ENCODE measurements at regions not wholly inside any gene's neighbourhood (a gene's known extent, or its start where the extent isn't known, plus 50 kb on each side); places are given as distances from the start of the nearest gene placed in this dataset.

DNA sequence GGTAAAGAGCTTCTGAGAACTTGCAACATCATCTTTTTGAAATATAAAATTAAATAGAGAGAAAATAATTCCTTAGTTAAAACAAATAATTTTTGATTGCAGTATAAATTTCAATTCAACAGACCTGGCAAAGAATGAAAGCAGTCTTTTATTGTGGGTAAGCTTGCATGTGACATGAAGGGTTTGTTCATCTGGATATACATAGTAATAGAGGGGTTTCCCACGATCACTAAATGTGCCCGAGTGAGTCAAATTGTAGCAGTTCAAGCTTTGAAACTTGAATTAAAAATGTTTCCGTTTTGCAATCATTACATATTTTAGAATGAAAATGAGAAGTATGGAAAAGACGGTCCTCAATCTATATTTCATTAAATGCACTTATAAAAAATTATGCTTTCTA is 658.4 kb upstream of the MBL2 start:
- Mint-ChIP-seq H3K4me3 (ENCODE audit: unreplicated experiment) (no peak overlapping the region), H3K27ac (ENCODE audit: unreplicated experiment) (no peak overlapping the region), H3K4me1 (ENCODE audit: unreplicated experiment) (no peaks in the 10 kb centered on the region), H3K27me3 (ENCODE audit: unreplicated experiment) (no peaks in the 10 kb centered on the region), H3K36me3 (ENCODE audit: low read depth, unreplicated experiment) (no peaks in the 10 kb centered on the region), H3K9me3 (ENCODE audit: unreplicated experiment) (no peaks in the 10 kb centered on the region)
- DNase-seq (ENCODE audit: low spot score), result no peak
- TF ChIP-seq, protein P1, sequence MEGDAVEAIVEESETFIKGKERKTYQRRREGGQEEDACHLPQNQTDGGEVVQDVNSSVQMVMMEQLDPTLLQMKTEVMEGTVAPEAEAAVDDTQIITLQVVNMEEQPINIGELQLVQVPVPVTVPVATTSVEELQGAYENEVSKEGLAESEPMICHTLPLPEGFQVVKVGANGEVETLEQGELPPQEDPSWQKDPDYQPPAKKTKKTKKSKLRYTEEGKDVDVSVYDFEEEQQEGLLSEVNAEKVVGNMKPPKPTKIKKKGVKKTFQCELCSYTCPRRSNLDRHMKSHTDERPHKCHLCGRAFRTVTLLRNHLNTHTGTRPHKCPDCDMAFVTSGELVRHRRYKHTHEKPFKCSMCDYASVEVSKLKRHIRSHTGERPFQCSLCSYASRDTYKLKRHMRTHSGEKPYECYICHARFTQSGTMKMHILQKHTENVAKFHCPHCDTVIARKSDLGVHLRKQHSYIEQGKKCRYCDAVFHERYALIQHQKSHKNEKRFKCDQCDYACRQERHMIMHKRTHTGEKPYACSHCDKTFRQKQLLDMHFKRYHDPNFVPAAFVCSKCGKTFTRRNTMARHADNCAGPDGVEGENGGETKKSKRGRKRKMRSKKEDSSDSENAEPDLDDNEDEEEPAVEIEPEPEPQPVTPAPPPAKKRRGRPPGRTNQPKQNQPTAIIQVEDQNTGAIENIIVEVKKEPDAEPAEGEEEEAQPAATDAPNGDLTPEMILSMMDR (IDR thresholded peaks at IDR 0.05; ENCODE audit: unreplicated experiment), result no peak

DNA sequence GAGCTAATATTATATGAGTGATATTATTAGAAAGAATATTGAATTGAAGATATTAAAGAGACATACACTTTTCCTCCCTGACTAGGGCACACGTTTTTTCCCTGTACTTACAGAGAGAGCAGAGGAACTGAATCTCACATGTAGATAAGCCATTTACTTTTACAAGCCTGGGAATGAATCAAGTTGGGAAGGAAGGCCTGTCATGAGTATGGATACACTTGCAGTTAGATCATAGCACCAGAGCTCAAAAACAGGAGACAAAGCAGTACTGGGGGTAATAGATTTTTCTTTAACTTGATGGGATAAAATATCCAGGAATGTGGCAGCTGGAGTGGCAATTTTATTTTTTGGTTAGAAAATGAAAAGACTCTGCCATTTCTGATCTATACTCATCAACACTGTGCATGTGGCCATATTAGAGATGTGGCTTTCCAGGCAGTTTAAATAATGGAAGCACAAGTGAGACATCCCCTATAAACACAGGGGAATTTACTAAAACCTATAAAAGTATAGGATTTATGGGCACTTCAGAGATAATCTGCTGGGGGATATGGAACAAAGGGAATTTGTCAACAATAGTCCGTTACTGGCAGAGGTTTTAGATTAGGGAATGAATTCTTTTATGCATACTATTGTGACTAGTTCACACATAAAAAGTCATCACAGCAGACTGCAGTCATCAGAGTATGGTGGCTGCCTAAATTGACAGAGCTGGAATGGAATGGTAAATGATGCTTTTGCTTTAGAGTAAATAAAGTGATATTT is 657.7 kb upstream of the MBL2 start:
- no peak overlapping the region for H3K27ac Mint-ChIP-seq (ENCODE audit: unreplicated experiment)

DNA sequence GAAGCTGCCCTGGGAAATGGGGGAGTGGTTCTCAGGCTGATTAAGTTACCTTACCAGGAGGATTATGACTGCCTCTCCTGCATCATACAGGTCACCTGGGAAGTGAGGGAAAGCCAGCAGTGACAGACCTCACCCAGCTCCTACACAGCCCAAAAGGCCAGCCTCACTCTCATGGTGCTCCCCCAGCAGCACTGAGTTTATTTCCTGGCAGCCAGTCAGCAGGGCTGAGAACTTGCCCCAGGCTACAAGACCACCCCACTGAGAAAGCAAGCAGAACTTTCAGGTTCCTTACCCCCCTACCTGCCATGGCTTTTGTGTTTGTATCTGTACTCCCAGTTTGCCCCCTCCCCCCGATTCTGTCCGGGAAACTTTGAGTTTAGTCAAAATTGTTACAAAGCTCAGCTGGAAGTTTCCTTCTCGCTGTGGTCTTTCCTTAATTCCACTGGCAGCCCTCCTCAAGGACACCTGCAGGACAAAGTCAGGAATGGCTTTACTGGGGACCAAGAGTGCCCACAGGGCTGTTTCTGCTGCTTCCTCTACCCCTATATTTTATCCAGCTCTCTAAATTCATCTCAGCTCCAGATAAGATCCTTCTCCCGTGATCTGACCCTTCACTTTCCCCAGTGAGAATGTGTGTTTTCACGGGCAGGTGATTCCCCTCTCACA is 649.8 kb upstream of the MBL2 start:
- H3K4me1 Mint-ChIP-seq (ENCODE audit: unreplicated experiment), result no peaks in the 10 kb centered on the region
- TF ChIP-seq, protein P1 (IDR thresholded peaks at IDR 0.05; ENCODE audit: unreplicated experiment), result no peak
- H3K27me3 Mint-ChIP-seq (ENCODE audit: unreplicated experiment), result no peaks in the 10 kb centered on the region
- no peak overlapping the region for H3K4me3 Mint-ChIP-seq (ENCODE audit: unreplicated experiment)
- DNase-seq (ENCODE audit: low spot score), result no peak
- H3K27ac Mint-ChIP-seq (ENCODE audit: unreplicated experiment), result no peak overlapping the region
- H3K36me3 Mint-ChIP-seq (ENCODE audit: low read depth, unreplicated experiment), result no peaks in the 10 kb centered on the region
- no peaks in the 10 kb centered on the region for H3K9me3 Mint-ChIP-seq (ENCODE audit: unreplicated experiment)

More for the DNA sequence above, 657.7 kb upstream of the MBL2 start:
- no peak for DNase-seq (ENCODE audit: low spot score)
- TF ChIP-seq, protein P1 (IDR thresholded peaks at IDR 0.05; ENCODE audit: unreplicated experiment), result no peak
- H3K4me3 Mint-ChIP-seq (ENCODE audit: unreplicated experiment), result no peak overlapping the region
- H3K9me3 Mint-ChIP-seq (ENCODE audit: unreplicated experiment), result no peaks in the 10 kb centered on the region
- H3K4me1 Mint-ChIP-seq (ENCODE audit: unreplicated experiment), result no peaks in the 10 kb centered on the region
- H3K36me3 Mint-ChIP-seq (ENCODE audit: low read depth, unreplicated experiment), result no peaks in the 10 kb centered on the region
- H3K27me3 Mint-ChIP-seq (ENCODE audit: unreplicated experiment), result no peaks in the 10 kb centered on the region

DNA sequence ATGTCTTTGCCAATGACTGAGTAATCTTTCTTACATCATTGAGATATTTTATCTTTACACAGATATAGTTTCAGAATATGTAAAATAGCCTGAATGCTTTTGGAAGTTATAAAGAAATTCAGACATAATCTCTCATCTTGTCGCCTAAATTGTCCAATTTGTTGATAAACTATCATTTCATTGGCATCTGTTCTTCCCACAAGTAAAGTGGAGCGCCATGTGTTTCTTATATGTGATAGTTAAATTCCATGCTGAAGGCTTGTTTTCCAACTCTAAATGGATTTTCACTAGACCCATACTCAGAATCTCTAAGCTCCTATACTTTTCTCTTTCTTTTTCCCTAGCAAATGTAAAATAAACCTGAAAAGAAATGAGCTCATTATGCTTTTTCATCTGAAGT is 640.1 kb upstream of the MBL2 start:
- Mint-ChIP-seq H3K27ac (ENCODE audit: unreplicated experiment) (no peak overlapping the region), H3K27me3 (ENCODE audit: unreplicated experiment) (peaks cover 2% of the 10 kb centered on the region), H3K4me1 (ENCODE audit: unreplicated experiment) (no peaks in the 10 kb centered on the region), H3K4me3 (ENCODE audit: unreplicated experiment) (no peak overlapping the region), H3K9me3 (ENCODE audit: unreplicated experiment) (peaks cover 5% of the 10 kb centered on the region), H3K36me3 (ENCODE audit: low read depth, unreplicated experiment) (no peaks in the 10 kb centered on the region)
- TF ChIP-seq, protein P1 (IDR thresholded peaks at IDR 0.05; ENCODE audit: unreplicated experiment), result no peak
- DNase-seq (ENCODE audit: low spot score), result no peak

DNA sequence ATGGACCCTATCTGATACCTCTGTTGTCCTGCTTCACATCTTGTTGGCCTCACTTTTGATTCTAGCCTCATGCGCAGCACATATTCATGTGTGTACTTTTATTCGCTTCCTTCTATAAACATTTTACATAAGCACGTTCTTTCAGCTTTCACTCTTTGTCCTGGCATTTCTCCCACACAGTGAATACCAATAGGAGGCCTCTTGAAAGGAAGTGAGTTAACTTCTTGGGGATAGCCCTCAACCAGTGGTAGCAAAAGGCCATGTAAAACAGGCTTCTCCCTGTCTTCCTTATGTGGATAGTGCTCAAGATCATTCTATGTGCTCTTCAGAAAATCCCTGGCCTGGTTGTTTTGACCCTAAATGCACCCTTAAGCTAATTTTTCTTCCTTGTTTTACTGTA is 633.9 kb upstream of the MBL2 start:
- H3K4me1 Mint-ChIP-seq (ENCODE audit: unreplicated experiment), result no peaks in the 10 kb centered on the region
- H3K9me3 Mint-ChIP-seq (ENCODE audit: unreplicated experiment), result no peaks in the 10 kb centered on the region
- H3K4me3 Mint-ChIP-seq (ENCODE audit: unreplicated experiment), result no peak overlapping the region
- peaks cover under 1% of the 10 kb centered on the region for H3K27me3 Mint-ChIP-seq (ENCODE audit: unreplicated experiment)
- no peak overlapping the region for H3K27ac Mint-ChIP-seq (ENCODE audit: unreplicated experiment)
- no peaks in the 10 kb centered on the region for H3K36me3 Mint-ChIP-seq (ENCODE audit: low read depth, unreplicated experiment)
- TF ChIP-seq, protein P1 (IDR thresholded peaks at IDR 0.05; ENCODE audit: unreplicated experiment), result no peak
- no peak for DNase-seq (ENCODE audit: low spot score)
